ENCODE measurements at regions not wholly inside any gene's neighbourhood (a gene's known extent, or its start where the extent isn't known, plus 50 kb on each side); places are given as distances from the start of the nearest gene placed in this dataset.
A peak's percentile ranks its signal among the peaks of the same experiment; 100 is the strongest.
"Not testable (repeated sequence)": the region's sequence is repeated elsewhere in the genome, so short reads cannot be mapped to it uniquely, and the experiment has no call there.

DNA sequence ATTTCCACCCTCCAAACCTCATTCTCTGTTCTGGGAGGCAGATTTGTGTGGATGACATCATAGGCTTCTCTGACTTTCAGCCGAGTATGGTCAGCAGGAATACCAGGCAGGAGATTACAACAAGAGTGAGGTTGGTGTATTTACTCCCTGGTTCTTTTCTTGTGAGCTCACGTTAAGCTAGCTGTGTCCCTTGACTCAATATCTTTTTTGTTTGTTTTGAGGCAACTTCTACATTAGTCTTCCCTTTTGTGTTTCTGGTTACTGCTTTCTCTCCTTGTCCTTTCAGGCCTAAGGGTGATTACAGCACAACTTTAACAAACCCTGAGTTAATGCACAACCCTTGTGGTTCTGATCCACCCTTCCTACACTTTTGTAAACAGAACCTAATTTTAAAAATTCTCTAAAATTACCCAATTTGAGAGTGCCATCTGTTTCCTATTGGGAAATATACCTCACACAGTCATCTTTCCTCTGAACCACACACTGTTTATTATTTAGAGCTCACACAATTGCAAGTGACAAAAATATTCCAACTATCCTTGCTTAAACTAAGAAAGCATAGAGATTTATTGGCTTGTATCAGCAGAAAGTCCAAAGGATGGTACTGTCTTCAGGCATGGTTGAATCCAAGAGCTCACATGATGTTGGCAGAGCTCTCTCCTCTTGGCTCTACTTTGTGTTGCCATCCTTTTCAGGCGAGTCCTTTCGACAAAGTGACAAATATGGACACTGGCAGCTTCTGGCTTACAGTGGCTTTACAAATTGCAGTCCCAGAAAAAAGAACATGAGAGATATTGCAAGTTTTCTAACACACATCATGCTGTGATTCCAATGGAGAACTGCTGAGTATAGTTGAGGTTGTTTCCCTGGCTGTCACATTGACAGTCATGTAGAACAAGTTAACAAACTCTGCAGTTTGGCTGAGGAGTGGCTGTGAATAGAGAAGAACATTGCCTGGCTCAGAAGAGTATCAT is 150.5 kb upstream of the DDIT4L start:
- no peak for DNase-seq

DNA sequence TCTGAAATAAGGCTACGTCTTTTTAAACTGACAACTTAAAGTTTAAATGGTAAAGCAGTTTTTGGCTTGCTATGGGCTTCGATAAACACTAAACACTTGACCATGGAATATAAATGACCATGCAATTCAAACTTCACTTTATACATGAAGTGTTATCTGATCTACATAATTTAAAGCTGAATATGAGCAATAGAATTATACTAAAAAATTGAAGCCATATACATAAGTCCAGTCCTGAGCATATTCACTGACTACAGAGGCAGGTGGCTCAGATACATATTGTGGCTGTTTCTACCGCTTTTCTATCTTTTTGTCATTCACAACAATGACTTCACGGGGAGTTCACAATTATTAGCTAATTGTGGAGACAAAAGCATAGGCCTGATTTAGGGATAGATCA is 149.6 kb upstream of the DDIT4L start:
- no peak for DNase-seq

DNA sequence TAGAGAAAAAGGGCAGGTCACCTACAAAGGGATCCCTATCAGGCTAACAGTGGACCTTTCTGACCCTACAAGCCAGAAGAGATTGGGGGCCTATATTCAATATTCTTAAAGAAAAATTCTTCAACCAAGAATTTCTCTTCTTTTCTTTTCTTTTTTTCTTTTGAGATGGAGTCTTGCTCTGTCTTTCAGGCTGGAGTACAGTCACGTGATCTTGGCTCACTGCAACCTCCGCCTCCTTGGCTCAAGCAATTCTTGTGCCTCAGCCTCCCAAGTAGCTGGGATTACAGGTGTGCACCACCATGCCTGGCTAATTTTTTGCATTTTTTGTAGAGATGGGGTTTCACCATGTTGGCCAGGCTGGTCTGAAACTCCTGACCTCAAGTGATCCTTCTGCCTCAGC is 143.2 kb upstream of the DDIT4L start:
- DNase-seq, result not testable (repeated sequence)

DNA sequence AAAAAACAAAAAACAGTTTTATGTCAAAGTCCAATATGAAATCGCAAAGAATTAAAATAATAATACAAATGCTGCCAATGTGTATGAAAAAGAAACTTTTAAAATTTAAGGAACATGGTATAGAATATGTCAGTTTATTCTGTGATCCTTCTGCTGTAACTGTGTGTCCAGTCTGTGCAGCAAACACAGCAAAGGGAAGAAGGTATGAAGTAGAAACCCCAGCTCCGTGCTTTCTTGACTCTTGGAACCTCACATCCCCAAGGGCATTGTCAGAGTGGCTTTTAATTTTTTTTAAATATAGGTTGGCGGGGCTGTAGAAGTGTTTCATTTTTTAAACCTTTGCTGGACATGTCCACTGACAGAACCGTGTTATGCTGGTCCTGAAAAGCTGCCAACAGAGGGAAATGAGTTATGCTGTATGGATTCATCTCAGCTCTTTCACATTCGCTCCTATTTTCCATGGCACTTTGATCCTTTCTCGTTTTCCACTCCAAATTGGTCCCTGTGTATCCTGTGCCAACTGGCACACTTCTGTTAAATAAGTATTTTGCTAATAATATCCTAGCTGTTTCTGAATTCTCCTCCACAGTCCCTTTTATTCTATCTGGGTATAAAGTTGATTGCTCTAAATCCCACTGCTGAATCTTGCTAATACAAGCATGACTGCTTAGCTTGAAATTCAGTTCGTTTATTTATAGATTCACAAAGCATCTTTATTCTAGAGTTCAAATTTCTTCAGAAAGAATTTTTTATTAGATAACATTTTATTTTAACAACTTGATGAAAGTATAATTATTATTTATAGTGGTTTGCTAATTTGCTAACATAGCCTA is 127.0 kb upstream of the DDIT4L start:
- no peak for DNase-seq

DNA sequence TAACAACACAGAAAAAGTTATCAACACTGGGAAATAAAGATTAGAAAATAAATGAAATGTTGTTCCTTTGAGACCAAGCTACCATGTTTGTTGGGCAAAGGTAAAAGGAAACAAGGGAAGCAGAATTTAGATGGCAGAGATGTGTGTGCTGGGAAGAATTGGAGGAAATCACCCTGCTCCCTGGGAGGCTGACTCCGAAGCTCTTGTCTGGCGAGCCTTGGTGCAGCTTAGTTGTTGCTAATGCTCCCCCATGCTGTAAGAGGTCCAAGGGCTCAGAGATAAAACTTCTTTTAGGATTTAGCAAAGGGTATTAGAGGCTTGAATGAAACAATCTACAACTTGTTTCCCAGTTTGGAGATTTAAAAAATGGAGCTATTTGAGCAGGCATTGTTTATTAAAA is 123.8 kb upstream of the DDIT4L start:
- no peak for DNase-seq

DNA sequence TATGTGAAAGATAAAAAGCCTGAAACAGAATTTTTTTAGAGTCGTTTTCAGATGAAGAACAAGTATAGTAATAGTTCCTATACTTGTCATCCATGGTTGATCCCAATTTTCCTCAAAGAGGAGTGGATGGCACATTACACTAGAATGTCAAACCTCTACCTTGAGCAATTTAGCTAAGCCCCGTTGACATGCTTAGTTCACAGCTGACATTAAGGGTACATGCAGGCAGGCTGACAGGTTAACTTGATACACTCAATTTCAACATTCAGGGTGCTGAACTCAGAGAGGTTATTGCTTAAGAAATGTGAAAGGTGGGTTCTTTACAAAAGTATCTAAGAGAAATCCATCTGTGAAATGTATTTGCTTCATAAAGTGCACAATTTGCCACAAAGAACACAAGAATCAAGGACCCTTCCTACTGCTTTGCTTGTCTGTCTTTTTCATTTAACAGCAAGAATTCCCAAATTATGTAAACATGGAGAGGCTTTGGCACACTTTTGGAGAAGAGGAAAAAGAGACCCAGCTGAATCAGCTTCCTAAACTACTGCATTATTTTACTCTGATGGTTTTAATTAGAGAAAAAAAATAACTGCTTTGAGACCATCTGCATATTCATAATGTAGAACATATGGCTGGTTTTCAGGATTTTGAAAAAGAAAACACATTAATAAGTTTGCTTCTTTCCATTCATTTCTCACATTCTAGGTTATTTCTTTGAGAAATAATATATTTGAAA is 122.5 kb upstream of the DDIT4L start:
- DNase-seq, result no peak

DNA sequence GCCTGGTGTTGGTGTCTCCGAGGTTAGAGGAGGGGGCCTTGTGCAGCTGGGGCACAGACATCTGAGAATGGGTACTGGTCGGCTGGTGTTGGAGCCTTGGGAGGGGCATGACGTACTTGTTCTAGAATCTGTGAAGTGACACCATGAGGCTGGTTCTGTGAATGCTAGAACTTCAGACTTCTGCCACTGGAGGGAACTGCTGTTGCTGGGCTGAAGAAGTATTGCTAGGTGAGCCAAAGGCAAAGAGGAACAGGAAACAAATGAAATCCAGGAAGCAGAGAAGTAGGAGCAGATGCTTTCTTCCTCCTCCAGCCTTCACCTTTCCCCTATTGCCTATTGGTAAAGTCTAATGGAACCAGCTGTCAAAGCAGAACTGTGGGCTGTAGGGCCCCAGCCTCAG is 120.9 kb upstream of the DDIT4L start:
- no peak for DNase-seq

DNA sequence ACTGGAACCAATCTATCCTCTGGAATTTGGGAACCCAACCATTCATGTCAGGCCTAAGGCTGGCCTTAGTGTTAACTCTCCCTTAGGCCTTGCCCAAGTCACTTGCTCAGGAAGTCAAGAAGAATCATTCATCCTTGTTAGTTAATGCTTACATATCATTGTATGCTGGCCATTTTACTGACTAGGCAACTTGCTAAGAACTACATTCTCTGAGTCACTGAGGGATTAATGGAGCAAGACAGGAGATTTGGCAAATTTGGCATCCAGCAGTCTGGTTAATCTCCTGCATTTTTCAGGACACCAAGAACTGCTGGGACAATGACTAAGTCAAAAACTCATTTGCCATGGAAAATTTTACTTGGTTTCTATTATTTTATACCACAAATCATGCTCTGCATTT is 115.8 kb upstream of the DDIT4L start:
- no peak for DNase-seq

DNA sequence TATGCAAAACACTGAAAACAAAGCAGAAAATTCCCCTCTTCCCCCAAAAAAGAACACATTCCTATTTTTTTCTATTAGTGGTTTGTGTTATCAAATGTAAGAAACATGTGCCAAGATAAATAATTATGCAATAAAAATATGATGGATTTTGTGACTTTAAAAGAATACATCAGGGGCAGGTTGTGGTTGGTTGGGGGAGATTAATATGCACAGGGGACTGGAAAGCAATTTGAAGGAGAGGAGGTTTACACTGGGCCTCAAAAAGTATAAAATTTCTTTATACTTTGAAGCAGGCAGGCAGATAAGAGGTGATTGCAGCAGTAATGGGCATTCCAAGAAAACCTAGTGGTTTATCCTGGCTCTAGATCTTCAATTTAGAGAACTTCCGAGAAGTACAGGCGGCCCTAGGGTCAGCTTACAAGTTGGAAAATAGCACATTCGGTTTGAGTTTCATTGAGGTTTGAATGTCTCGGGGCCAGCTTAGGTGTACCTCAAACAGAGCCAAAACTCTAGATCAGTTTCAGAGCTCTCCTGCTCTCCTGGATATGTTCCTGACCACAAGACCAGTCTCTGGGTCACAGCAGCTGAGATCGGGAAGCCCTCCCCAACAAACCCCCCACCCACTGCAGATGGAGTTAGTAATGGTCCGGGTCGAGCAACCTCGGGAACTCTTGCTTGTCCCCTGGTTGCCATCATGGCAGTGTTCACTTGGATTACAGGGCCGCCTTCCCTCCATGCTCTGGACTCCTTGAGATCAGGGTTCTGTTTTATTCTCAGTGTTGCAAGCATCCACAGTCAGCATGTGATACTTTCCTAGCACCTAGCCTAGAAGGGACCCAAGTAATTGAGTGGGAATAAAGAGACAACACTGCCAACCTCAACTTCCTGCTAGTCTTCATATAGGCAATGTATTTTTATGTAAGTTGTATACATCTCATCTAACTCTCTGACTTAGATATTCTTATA is 112.1 kb upstream of the DDIT4L start:
- DNase-seq, result no peak

DNA sequence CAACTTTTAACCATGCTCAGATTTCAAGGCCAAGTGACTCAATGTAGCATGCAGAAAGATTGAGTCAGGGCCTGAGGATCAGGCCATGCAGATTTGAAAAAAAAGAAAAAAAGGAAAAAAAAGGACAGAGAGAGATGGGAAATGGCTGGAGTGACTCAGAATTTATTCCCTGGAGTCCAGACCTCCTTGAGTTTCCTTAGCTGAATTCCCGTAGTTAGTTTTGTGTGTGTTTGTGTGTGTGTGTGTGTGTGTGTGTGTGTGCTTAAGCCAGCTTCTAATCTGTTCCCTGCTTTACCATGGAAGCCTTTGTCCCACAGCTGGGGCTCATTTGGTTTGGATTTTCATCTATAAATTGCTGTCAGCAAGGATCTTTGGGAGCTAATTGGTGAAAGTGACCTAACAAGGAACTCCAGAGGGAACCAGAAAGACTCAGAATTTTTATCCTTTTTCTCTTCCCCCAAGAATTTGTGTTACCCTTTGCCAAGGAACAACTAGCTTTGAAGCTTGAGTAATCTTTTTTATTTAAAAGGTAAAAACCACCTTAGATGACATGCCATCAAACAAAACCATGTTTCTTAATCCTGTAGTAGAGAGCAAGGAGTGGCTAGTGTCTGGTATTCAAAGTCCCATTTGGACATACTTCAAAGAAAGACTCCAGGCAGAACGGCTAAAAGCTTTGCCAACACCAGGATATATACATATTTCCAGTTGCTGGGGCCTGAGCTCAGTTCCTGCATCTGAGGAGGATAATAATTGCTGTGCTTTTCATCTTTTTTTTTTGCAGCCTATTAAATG is 109.0 kb upstream of the DDIT4L start:
- peak; percentile 13 for DNase-seq

DNA sequence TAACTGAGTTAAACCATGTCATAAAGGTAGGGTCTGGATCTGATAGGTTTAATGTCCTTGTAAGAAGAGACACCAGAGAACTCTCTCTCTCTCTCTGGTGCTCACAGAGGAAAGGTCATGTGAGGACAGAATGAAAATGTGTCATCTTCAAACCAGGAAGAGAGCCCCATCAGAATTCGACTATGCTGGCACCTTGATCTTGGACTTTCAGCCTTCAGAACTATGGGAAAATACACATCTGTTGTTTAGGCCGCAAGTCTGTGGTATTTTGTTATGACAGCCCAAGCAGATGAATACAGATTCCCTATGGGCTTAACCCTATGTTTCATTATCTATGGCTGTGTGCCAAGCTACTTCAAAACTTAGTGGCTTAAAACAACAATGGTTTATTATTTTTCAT is 105.5 kb upstream of the DDIT4L start:
- DNase-seq, result no peak

DNA sequence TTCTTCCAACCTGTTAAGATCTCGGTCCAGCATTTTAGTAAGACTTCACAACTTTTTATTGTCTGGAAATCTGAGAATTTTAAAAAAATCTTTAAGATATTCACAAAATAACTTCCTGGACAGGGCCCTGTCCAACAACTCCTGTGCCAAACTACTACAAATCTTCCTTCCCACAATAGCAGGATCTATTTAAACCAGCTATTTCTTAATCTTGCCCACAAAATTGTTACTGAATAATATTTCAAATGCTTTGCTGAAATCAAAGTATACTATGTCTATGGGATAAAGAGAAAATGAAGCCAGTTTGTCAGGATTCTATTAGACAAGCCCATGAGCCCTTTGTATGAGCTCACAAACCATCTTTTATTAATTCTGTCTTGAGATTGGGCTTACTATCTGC is 104.1 kb upstream of the DDIT4L start:
- DNase-seq, result no peak

DNA sequence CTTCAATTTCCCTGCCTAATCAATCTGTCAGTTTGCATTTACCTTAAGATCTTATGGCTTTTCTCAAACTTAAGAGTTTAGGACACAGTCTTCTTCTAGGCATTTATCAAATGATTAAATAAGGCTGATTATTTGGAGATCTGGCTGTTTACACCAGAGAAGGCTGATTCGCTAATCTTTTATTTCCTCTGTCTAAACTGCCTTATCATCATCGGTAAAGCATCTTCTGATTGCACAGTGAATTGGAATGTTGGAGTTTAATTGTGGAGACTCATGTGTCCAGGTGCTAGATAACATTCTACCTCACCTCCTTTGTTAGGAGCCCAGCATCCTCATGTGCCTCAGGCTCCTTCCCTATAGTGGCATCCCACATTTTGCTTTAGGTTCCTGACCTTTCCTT is 100.3 kb upstream of the DDIT4L start:
- DNase-seq, result no peak

DNA sequence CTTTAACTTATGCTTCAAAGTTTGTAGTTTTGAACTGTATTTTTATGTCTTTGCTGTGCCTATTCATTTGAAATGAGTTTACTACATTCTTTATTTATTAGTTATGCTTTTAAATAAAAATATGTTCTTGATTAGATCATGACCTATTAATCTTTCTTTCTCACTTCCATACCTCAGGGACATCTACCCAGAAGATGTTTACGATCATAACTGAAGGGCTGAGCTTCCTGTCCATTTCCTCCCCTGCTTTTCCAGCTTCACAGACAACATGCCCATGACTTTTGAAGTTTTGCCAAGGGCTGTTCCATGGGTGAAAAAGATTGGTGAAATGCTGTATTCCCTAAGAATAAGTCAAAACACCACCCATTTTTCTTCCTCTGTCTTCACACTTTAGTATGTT is 99.7 kb upstream of the DDIT4L start:
- no peak for DNase-seq

DNA sequence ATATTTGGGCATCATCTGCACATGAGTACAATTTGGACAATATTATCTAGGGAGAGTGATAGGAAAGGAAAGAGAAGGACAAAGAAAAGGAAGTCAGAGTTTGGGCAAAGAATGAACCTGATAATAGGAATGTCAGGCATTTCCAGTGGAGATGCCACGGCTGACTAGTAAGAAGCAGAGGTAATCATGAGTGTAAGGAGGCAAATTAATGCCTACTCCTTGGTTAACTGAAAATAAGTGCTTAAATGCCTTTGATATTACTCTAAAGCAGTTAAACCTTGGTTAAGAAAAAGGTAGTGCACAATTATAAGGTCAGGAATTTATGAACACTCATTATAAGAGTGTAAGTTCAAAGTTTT is 99.2 kb upstream of the DDIT4L start:
- DNase-seq, result no peak

DNA sequence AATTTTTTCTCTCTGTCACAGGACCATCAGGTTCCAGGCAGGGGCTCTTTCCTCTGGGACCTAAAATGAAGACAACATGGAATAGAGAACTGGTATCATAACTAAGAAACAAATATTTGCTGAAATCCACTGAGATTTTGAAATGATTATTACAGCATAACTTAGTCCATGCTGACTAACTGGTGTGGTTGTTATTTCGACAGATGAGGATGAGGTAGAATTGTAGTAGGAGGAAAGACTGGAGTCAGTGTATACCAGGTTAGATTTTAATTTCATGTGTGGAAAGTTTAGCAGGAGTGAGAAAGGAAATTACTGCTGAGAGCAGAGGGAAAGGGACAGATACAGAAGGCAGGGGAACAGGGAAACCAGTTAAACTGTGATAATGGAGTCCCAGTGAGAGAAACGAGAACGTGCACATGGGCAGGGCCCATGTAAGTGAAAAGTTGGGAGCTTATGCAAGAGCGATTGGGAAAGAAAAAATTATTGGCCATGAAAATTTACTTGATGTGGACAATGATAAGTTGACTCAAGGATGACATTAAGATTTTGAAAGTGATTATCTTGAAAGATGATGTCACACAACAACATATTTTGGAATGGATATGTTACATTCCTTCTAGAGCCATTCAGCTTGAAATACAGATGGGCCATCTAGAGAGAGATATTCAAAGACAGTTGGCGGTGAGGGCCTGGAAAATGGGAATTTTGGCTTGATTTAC is 98.7 kb upstream of the DDIT4L start:
- no peak for DNase-seq

DNA sequence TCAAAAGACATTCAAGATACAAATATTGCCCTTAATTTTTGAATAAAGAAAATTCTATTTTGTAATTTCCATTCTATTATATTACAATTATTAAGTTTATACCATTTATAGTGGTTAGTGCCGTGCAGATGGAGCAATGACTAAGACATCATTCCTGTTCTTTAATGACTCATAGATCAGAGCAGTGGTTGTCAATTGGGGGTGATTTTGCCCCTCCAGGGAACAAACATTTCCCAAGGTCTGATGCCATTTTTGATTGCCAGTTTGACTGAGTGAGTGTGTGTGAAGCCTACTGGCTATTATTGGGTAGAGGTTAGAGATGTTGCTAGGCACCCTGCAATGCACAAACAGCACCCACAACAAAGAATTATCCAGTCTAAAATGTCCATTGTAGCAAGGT is 97.9 kb upstream of the DDIT4L start:
- no peak for DNase-seq

DNA sequence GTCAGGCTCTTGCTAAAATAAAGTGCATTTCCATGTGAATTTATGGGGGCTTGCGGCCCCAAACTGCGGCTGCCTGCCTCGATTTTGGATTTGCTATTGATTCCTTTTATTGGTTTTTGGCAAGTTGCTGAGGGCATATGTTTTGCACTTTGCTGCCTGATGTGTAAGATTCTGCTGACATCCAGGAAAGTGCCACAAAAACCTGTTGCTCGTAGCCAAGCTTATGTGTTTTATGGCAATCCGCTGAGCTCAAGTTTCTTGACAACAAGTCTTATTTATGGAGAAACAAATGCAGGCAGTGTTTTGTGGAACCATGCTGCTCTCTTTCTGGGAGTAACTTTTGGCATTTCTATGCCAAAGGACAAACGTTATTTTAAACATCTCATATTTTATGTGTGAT is 97.3 kb upstream of the DDIT4L start:
- no peak for DNase-seq

DNA sequence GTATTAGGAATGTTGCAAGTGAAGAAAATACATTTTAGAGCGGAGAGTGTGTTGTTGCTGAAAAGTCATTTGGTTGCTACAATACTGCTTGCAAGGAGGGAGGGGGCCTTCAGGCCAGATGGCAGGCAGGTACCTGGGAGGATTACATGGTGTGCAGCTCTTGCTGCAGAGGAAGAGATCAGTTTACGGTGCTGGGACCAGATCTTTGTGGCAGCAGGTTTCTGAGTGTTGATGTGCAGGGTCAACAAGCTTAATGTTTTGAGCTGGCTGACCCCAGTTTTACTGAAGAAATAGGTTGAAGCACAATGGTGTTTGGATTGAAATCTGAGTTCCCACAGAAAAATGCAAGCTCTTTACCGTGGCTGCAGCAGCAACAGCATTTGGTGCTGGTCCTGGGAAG is 96.4 kb upstream of the DDIT4L start:
- DNase-seq, result no peak

DNA sequence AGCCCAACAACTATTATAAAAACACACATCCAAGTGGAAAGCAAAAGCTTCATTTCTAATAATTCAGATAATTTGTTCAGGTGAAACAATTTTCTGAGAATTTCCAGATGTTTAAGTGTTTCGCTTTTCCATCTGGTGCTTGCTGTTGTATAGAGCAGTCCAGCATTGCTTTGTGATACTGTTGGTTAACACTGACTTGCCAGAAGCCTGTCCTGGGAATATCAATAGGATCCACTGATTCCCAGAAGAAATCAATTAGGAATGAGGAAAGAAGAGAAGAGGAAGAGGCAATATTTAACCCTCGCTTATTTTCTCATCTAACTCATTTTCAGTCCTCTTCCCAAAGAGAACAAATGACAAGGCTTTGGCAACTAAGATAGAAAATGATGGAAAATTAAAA is 94.9 kb upstream of the DDIT4L start:
- DNase-seq, result no peak

All from GOT3 (cell line).